ENCODE measurements at regions not wholly inside any gene's neighbourhood (a gene's known extent, or its start where the extent isn't known, plus 50 kb on each side); places are given as distances from the start of the nearest gene placed in this dataset.
A peak's percentile ranks its signal among the peaks of the same experiment; 100 is the strongest.

DNA sequence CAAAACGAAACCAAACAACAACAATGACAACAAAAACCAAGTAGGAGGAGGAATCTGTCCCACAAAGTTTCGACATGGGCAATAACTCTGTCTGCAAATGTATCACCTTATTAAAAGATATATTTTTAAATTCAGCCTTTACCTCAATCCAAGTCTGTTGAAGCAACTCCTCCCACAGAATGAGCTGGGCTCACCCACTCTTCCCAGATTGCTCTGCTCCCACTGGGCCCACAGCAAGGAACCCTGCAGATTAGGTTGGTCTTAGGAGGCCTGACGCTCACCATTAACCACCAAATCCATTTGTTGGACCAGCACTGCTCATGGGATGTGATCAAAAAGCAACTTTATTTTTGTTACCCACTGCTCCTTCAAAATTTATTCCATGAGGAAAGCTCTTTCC lies 114.7 kb upstream of the CDC42BPA start:
- Histone ChIP-seq H3K27me3 (ENCODE audit: control insufficient read depth in 1 of 2, insufficient read depth in 1 of 2, low read length in 2 of 2) (no peaks in the 10 kb centered on the region), H2AFZ (ENCODE audit: low read depth, low read length) (no peak overlapping the region), H3K14ac (ENCODE audit: low read length in 2 of 2) (no peak overlapping the region), H4K8ac (ENCODE audit: low read length) (peak overlapping the region; percentile 43), H2BK15ac (ENCODE audit: low read depth, poor library complexity, severe bottlenecking) (no peak overlapping the region), H3K23ac (ENCODE audit: low read length in 2 of 2) (no peak overlapping the region), H3K4me1 (ENCODE audit: control insufficient read depth, insufficient read depth, low read depth, low read length) (peaks cover 17% of the 10 kb centered on the region), H3K79me1 (replicated peaks; ENCODE audit: low read length, poor library complexity, severe bottlenecking) (no peaks in the 10 kb centered on the region), H2BK120ac (ENCODE audit: low read depth, low read length) (no peak overlapping the region), H3K9me3 (ENCODE audit: control insufficient read depth, low read length) (no peaks in the 10 kb centered on the region), H3K4me2 (ENCODE audit: low read length, poor library complexity, severe bottlenecking) (no peak overlapping the region), H2BK12ac (ENCODE audit: low read length in 2 of 2) (peak overlapping the region in 1 of 2 experiments; percentile 78), H4K91ac (ENCODE audit: low read length) (no peak overlapping the region), H2AK5ac (ENCODE audit: low read length, severe bottlenecking) (no peak overlapping the region), H3K18ac (ENCODE audit: low read depth in 1 of 2, low read length in 2 of 2) (peak overlapping the region in 1 of 2 experiments; percentile 29), H3K4ac (ENCODE audit: low read depth in 1 of 2, low read length in 2 of 2) (peak overlapping the region in 1 of 2 experiments; percentile 19), H3K36me3 (ENCODE audit: control insufficient read depth in 1 of 2, insufficient read depth in 2 of 2, low read depth in 1 of 2, low read length in 2 of 2) (no peaks in the 10 kb centered on the region), H3K9ac (ENCODE audit: low read length) (no peak overlapping the region), H3K27ac (ENCODE audit: low read length, poor library complexity, severe bottlenecking) (no peak overlapping the region), H2BK5ac (ENCODE audit: low read depth, low read length, poor library complexity, severe bottlenecking) (no peak overlapping the region), H3K4me3 (ENCODE audit: insufficient read depth in 1 of 2, low read depth in 1 of 2, low read length in 2 of 2) (no peak overlapping the region)
- no peak for DNase-seq
- WGBS = 94% methylated on average over 3 of the region's 3 CpGs

DNA sequence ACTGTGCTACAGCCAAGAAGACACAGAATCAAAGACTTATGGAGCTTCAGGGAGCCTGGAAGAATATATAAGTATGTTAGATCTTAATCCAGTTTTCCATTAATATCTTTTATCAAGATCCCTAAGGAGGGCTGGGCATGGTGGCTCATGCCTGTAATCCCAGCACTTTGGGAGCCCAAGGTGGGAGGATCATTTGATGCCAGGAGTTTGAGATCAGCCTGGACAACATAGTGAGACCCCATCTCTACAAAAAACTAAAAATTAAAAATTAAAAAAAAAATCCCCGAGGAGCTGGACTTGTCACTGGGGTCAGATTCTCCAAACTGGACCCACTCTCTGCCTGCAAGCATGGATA lies 113.9 kb upstream of the CDC42BPA start:
- WGBS = 100% methylated on average over 1 of the region's 1 CpG

DNA sequence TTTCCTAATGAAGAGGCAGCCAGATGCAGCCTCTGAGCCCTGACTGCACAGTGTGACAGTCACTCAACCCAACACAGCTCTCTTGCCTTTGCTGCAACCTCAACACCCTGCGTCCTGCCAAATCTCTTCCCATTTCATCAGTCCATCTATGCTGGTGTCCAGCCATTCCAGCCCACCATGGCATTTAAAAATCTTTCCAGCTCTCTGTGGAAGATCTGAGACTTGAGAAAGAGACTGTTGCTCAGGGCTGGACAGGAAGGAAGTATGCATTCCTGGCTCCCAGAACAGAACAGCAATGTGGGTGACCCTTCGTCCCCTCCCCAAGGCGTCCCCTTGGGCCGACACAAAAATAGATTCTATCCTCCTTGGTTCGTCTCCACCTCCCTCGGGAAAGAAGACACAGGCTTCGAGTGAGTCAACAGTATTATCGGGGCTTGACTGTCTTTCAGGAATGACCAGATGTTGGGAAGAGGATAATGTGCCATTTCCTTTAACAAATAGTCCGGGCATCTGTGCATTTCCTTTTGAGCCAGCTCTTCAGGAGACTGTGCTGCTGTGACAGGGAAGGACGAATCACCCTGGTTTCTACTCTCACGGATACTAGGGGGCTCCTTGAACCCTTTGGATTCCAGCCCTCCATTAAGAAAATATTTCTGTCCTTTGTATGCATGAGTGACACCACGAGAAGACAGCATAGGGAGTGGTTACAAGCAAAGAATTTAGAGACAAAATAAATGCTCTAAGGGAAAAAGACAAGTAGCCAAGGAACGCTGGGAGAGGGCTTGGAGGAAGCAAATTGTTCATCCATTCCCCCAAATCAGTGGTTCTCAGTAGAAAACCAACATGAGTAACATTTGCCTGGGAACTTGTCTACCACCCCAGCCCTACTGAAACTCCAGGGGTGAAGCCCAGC lies 111.4 kb upstream of the CDC42BPA start:
- H3K79me1 ChIP-seq (replicated peaks; ENCODE audit: low read length, poor library complexity, severe bottlenecking) = no peaks in the 10 kb centered on the region
- H4K8ac ChIP-seq (ENCODE audit: low read length) = peak overlapping the region; percentile 7
- peak overlapping the region; percentile 44 to 83 for H3K18ac ChIP-seq (ENCODE audit: low read depth in 1 of 2, low read length in 2 of 2)
- H3K4me2 ChIP-seq (ENCODE audit: low read length, poor library complexity, severe bottlenecking) = no peak overlapping the region
- H3K9ac ChIP-seq (ENCODE audit: low read length) = peak overlapping the region; percentile 28
- peak overlapping the region; percentile 61 to 100 for H2BK12ac ChIP-seq (ENCODE audit: low read length in 2 of 2)
- H3K14ac ChIP-seq (ENCODE audit: low read length in 2 of 2) = no peak overlapping the region
- no peak overlapping the region for H2AK5ac ChIP-seq (ENCODE audit: low read length, severe bottlenecking)
- H3K4me1 ChIP-seq (ENCODE audit: control insufficient read depth, insufficient read depth, low read depth, low read length) = peaks cover 17% of the 10 kb centered on the region
- H4K91ac ChIP-seq (ENCODE audit: low read length) = peak overlapping the region; percentile 16
- no peaks in the 10 kb centered on the region for H3K36me3 ChIP-seq (ENCODE audit: control insufficient read depth in 1 of 2, insufficient read depth in 2 of 2, low read depth in 1 of 2, low read length in 2 of 2)
- 4% methylated on average over 11 of the region's 13 CpGs for WGBS
- DNase-seq = peak; percentile 89
- H3K4me3 ChIP-seq (ENCODE audit: insufficient read depth in 1 of 2, low read depth in 1 of 2, low read length in 2 of 2) = peak overlapping the region in 1 of 2 experiments; percentile 25
- no peak overlapping the region for H2BK15ac ChIP-seq (ENCODE audit: low read depth, poor library complexity, severe bottlenecking)
- H2BK120ac ChIP-seq (ENCODE audit: low read depth, low read length) = peak overlapping the region; percentile 89
- no peaks in the 10 kb centered on the region for H3K27me3 ChIP-seq (ENCODE audit: control insufficient read depth in 1 of 2, insufficient read depth in 1 of 2, low read length in 2 of 2)
- H3K23ac ChIP-seq (ENCODE audit: low read length in 2 of 2) = no peak overlapping the region
- no peak overlapping the region for H2AFZ ChIP-seq (ENCODE audit: low read depth, low read length)
- no peak overlapping the region for H2BK5ac ChIP-seq (ENCODE audit: low read depth, low read length, poor library complexity, severe bottlenecking)
- H3K9me3 ChIP-seq (ENCODE audit: control insufficient read depth, low read length) = no peaks in the 10 kb centered on the region
- peak overlapping the region; percentile 69 to 92 for H3K4ac ChIP-seq (ENCODE audit: low read depth in 1 of 2, low read length in 2 of 2)
- no peak overlapping the region for H3K27ac ChIP-seq (ENCODE audit: low read length, poor library complexity, severe bottlenecking)

More for the DNA sequence above, 113.9 kb upstream of the CDC42BPA start:
- Histone ChIP-seq H3K9ac (ENCODE audit: low read length) (peak overlapping the region; percentile 63), H3K23ac (ENCODE audit: low read length in 2 of 2) (no peak overlapping the region), H3K14ac (ENCODE audit: low read length in 2 of 2) (no peak overlapping the region), H4K8ac (ENCODE audit: low read length) (no peak overlapping the region), H2AFZ (ENCODE audit: low read depth, low read length) (no peak overlapping the region), H2BK120ac (ENCODE audit: low read depth, low read length) (peak overlapping the region; percentile 74), H3K9me3 (ENCODE audit: control insufficient read depth, low read length) (no peaks in the 10 kb centered on the region), H3K36me3 (ENCODE audit: control insufficient read depth in 1 of 2, insufficient read depth in 2 of 2, low read depth in 1 of 2, low read length in 2 of 2) (no peaks in the 10 kb centered on the region), H3K4me2 (ENCODE audit: low read length, poor library complexity, severe bottlenecking) (no peak overlapping the region), H3K18ac (ENCODE audit: low read depth in 1 of 2, low read length in 2 of 2) (no peak overlapping the region), H3K4ac (ENCODE audit: low read depth in 1 of 2, low read length in 2 of 2) (peak overlapping the region in 1 of 2 experiments; percentile 25), H2AK5ac (ENCODE audit: low read length, severe bottlenecking) (no peak overlapping the region), H3K79me1 (replicated peaks; ENCODE audit: low read length, poor library complexity, severe bottlenecking) (no peaks in the 10 kb centered on the region), H3K4me3 (ENCODE audit: insufficient read depth in 1 of 2, low read depth in 1 of 2, low read length in 2 of 2) (peak overlapping the region in 1 of 2 experiments; percentile 11), H2BK15ac (ENCODE audit: low read depth, poor library complexity, severe bottlenecking) (no peak overlapping the region), H3K27ac (ENCODE audit: low read length, poor library complexity, severe bottlenecking) (peak overlapping the region; percentile 72), H4K91ac (ENCODE audit: low read length) (no peak overlapping the region), H3K27me3 (ENCODE audit: control insufficient read depth in 1 of 2, insufficient read depth in 1 of 2, low read length in 2 of 2) (no peaks in the 10 kb centered on the region), H2BK12ac (ENCODE audit: low read length in 2 of 2) (no peak overlapping the region), H2BK5ac (ENCODE audit: low read depth, low read length, poor library complexity, severe bottlenecking) (no peak overlapping the region), H3K4me1 (ENCODE audit: control insufficient read depth, insufficient read depth, low read depth, low read length) (peaks cover 17% of the 10 kb centered on the region)
- DNase-seq = no peak

DNA sequence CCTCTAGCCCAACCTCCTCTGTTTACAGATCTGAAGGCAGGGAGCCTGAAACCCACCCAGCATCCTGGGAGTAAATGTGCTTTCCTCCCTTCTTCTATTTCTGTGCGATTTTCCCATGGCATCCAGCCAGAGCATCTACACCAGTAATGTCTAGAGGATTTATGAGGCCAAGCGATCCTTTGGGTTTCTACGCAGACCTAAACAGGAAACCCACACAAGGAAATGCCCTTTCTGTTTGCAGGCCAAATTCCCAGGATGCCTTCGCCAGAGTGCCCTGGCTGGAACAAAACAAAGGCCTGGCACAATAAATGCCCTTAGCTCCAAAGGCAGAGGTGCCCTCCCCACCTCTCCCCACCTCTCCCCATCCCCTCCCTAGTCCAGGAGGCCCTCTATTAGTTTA lies 110.5 kb upstream of the CDC42BPA start:
- H4K8ac ChIP-seq (ENCODE audit: low read length) = peak overlapping the region; percentile 62
- H3K4me2 ChIP-seq (ENCODE audit: low read length, poor library complexity, severe bottlenecking) = no peak overlapping the region
- H4K91ac ChIP-seq (ENCODE audit: low read length) = peak overlapping the region; percentile 57
- H3K23ac ChIP-seq (ENCODE audit: low read length in 2 of 2) = no peak overlapping the region
- H2AK5ac ChIP-seq (ENCODE audit: low read length, severe bottlenecking) = peak overlapping the region; percentile 23
- H3K4ac ChIP-seq (ENCODE audit: low read depth in 1 of 2, low read length in 2 of 2) = peak overlapping the region; percentile 24 to 34
- H3K4me1 ChIP-seq (ENCODE audit: control insufficient read depth, insufficient read depth, low read depth, low read length) = peaks cover 17% of the 10 kb centered on the region
- no peak overlapping the region for H2AFZ ChIP-seq (ENCODE audit: low read depth, low read length)
- H3K27me3 ChIP-seq (ENCODE audit: control insufficient read depth in 1 of 2, insufficient read depth in 1 of 2, low read length in 2 of 2) = no peaks in the 10 kb centered on the region
- peak overlapping the region; percentile 37 to 73 for H3K18ac ChIP-seq (ENCODE audit: low read depth in 1 of 2, low read length in 2 of 2)
- H3K36me3 ChIP-seq (ENCODE audit: control insufficient read depth in 1 of 2, insufficient read depth in 2 of 2, low read depth in 1 of 2, low read length in 2 of 2) = no peaks in the 10 kb centered on the region
- H3K27ac ChIP-seq (ENCODE audit: low read length, poor library complexity, severe bottlenecking) = peak overlapping the region; percentile 19
- H3K14ac ChIP-seq (ENCODE audit: low read length in 2 of 2) = no peak overlapping the region
- H2BK15ac ChIP-seq (ENCODE audit: low read depth, poor library complexity, severe bottlenecking) = peak overlapping the region; percentile 65
- peak; percentile 88 for DNase-seq
- H2BK120ac ChIP-seq (ENCODE audit: low read depth, low read length) = no peak overlapping the region
- no peaks in the 10 kb centered on the region for H3K79me1 ChIP-seq (replicated peaks; ENCODE audit: low read length, poor library complexity, severe bottlenecking)
- no peak overlapping the region for H3K9ac ChIP-seq (ENCODE audit: low read length)
- H3K4me3 ChIP-seq (ENCODE audit: insufficient read depth in 1 of 2, low read depth in 1 of 2, low read length in 2 of 2) = no peak overlapping the region
- peak overlapping the region; percentile 54 to 81 for H2BK12ac ChIP-seq (ENCODE audit: low read length in 2 of 2)
- WGBS = 1% methylated on average over 4 of the region's 4 CpGs
- no peaks in the 10 kb centered on the region for H3K9me3 ChIP-seq (ENCODE audit: control insufficient read depth, low read length)
- H2BK5ac ChIP-seq (ENCODE audit: low read depth, low read length, poor library complexity, severe bottlenecking) = no peak overlapping the region
